SH-SY5Y (cell line): ENCODE measurements at regions not wholly inside any gene's neighbourhood (a gene's known extent, or its start where the extent isn't known, plus 50 kb on each side); places are given as distances from the start of the nearest gene placed in this dataset.

Source experiments
- GATA2 ChIP-seq: IDR thresholded peaks from 2 replicates; pipeline ENCODE4 v1.6.1; 2011; ENCODE audit warnings: mild to moderate bottlenecking, low read depth, low read length
- GATA3 ChIP-seq: IDR thresholded peaks from 2 replicates; pipeline ENCODE4 v1.6.1; 2011; ENCODE audit warnings: low read depth, mild to moderate bottlenecking, low read length, moderate library complexity

DNA sequence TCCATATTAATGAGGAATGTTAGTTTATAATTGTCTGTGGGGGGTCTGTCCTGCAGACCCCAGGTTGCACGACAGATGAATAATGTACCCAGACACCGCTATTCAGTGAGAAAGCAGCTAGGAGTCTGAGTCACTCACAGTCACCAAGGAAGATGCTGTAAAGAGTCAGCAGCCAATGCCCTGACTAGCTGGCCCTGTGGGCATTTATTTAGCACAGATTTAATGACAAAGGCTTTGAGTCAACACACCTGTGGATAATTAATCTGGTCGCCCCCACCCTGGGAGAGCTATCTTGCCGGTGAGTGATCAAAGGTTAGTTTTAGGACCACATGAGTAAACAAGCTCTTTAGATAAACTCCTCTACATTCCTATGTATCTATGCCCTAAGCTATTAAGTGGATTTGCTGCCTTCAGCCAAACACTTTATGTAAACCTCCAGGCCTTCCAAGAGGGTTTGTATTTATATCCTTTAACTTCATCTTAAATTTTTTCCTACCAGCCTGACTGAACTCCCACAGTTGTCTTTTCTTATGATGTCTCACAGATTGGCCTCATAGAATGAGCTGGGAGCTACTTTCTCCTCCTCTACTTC is 180.0 kb upstream of the ADCY1 start:
- no peak for TF ChIP-seq GATA3
- no peak for TF ChIP-seq GATA2
